GM12878 (cell line): ENCODE measurements at regions not wholly inside any gene's neighbourhood (a gene's known extent, or its start where the extent isn't known, plus 50 kb on each side); places are given as distances from the start of the nearest gene placed in this dataset.

Experiments
- ATAC-seq: fragments of 200-7000 bp; cut with Tn5 transposase; 3 replicates; pipeline ENCODE4 v1.9.1; 2020; ENCODE audit warnings: mild to moderate bottlenecking, moderate library complexity
- BruUV-seq: library from RNA; stranded (reverse); fragments of 400-500 nt; replicated peaks from 2 replicates; lab custom pipeline; 2021; lab: Mats Ljungman, UMichigan
- CTCF ChIA-PET: fragments of 300-600 bp; sonication (Branson Sonifier 250); formaldehyde crosslinking; extraction: SDS; loops from one replicate; lab custom pipeline; 2021; ENCODE audit warnings: inconsistent platforms; lab: Yijun Ruan, JAX
- POLR2A ChIA-PET: fragments of 350-600 bp; formaldehyde crosslinking; extraction: SDS; loops from one replicate; lab custom pipeline; 2021; ENCODE audit warnings: inconsistent platforms; lab: Charles Lee
- RAD21 ChIA-PET: fragments of 300-600 bp; sonication (Branson Sonifier 250); formaldehyde crosslinking; loops from one replicate; lab custom pipeline; 2023; ENCODE audit warnings: antibody characterized with exemption; ENCODE audit not compliant: unreplicated experiment; lab: Charles Lee
- SMC1A ChIA-PET: fragments of 300-600 bp; sonication (Branson Sonifier 250); formaldehyde crosslinking; loops from one replicate; lab custom pipeline; 2023; ENCODE audit not compliant: unreplicated experiment, uncharacterized antibody; lab: Charles Lee
- DNase-seq: peaks from one replicate; pipeline ENCODE4 v3.0.0-alpha.2; 2011; ENCODE audit warnings: low read depth, low spot score
- FAIRE-seq: peaks from 3 replicates; lab custom pipeline; 2011; peaks lifted over from hg19 to GRCh38; lab: Jason Lieb, UNC
- H2AFZ ChIP-seq: 2 replicates; pipeline ENCODE4 v1.6.0; 2011; ENCODE audit warnings: low read depth, low read length, control low read depth; ENCODE audit not compliant: control insufficient read depth
- H3K27ac ChIP-seq: 2 replicates; pipeline ENCODE4 v1.5.1; 2011; ENCODE audit warnings: control low read depth; ENCODE audit not compliant: control insufficient read depth, insufficient read depth
- H3K27me3 ChIP-seq, 2 experiments: replicated peaks in 1 of 2; 2 replicates each; pipeline versions ENCODE4 v1.6.0 to v1.6.1; 2011; ENCODE audit warnings: low read length in 1 of 2; ENCODE audit not compliant: control insufficient read depth in 2 of 2, insufficient read depth in 2 of 2
- H3K36me3 ChIP-seq, 2 experiments: 2 replicates each; pipeline ENCODE4 v1.5.1; 2011; ENCODE audit warnings: low read length in 1 of 2; ENCODE audit not compliant: control insufficient read depth in 2 of 2, insufficient read depth in 2 of 2
- H3K4me1 ChIP-seq: 2 replicates; pipeline ENCODE4 v1.6.1; 2011; ENCODE audit warnings: mild to moderate bottlenecking, low read length, moderate library complexity, mixed read lengths; ENCODE audit not compliant: control insufficient read depth, insufficient read depth
- H3K4me2 ChIP-seq: 2 replicates; pipeline ENCODE4 v1.6.0; 2011; ENCODE audit warnings: control low read depth; ENCODE audit not compliant: control insufficient read depth, insufficient read depth
- H3K4me3 ChIP-seq: fragments of 200-600 bp; sonication (generic); 2 replicates; pipeline ENCODE4 v1.5.1; 2016
- H3K79me2 ChIP-seq: 2 replicates; pipeline ENCODE4 v1.6.0; 2011; ENCODE audit warnings: low read length; ENCODE audit not compliant: control insufficient read depth, insufficient read depth
- H3K9ac ChIP-seq: 2 replicates; pipeline ENCODE4 v1.8.0; 2011; ENCODE audit warnings: low read length, control low read depth, mixed read lengths; ENCODE audit not compliant: control insufficient read depth, insufficient read depth
- H3K9me3 ChIP-seq: replicated peaks from 3 replicates; pipeline ENCODE4 v1.5.1; 2011; ENCODE audit warnings: mild to moderate bottlenecking, low read length; ENCODE audit not compliant: control insufficient read depth, insufficient read depth
- H4K20me1 ChIP-seq: 2 replicates; pipeline ENCODE4 v1.6.0; 2011; ENCODE audit not compliant: control insufficient read depth, insufficient read depth
- EED ChIP-seq: sonication (generic); IDR thresholded peaks from 2 replicates; pipeline ENCODE4 v1.6.1; 2016; ENCODE audit warnings: antibody characterized with exemption, low read depth
- ELK1 ChIP-seq: IDR thresholded peaks from 2 replicates; pipeline ENCODE4 v1.6.1; 2012; ENCODE audit warnings: low read depth, low read length, improper control_type of control experiment
- HDAC2 ChIP-seq: fragments of 200-600 bp; sonication (generic); IDR thresholded peaks from 2 replicates; pipeline ENCODE4 v1.6.1; 2017
- IRF4 ChIP-seq: IDR thresholded peaks from 2 replicates; pipeline ENCODE4 v1.6.1; 2011; ENCODE audit warnings: low read depth, low read length
- JUND ChIP-seq: IDR thresholded peaks from 2 replicates; pipeline ENCODE4 v1.6.1; 2012; ENCODE audit warnings: low read depth, mild to moderate bottlenecking, low read length, improper control_type of control experiment, moderate library complexity
- KDM1A ChIP-seq: fragments of 200-600 bp; sonication (generic); IDR thresholded peaks from 2 replicates; pipeline ENCODE4 v1.6.1; 2016; ENCODE audit warnings: borderline replicate concordance
- NRF1 ChIP-seq: conservative IDR thresholded peaks from 2 replicates; pipeline ENCODE4 v1.6.1; 2011; ENCODE audit warnings: mild to moderate bottlenecking, low read depth, low read length, improper control_type of control experiment
- POLR2AphosphoS5 ChIP-seq: IDR thresholded peaks from 2 replicates; pipeline ENCODE4 v1.6.1; 2011; ENCODE audit warnings: mild to moderate bottlenecking, low read length, inconsistent platforms
- SMARCA5 ChIP-seq: fragments of 450-650 bp; IDR thresholded peaks from 2 replicates; pipeline ENCODE4 v1.6.1; 2017; ENCODE audit warnings: mild to moderate bottlenecking
- SRF ChIP-seq, 2 experiments: IDR thresholded peaks; 2 replicates each; pipeline ENCODE4 v1.6.1; 2011; ENCODE audit warnings: low read depth in 2 of 2, low read length in 2 of 2, mild to moderate bottlenecking in 1 of 2, moderate library complexity in 1 of 2
- WGBS: methylation state at CpG from one replicate; pipeline ENCODE4 v1.1.6; 2016; ENCODE audit warnings: low lambda C conversion rate; ENCODE audit not compliant: insufficient replicate concordance, insufficient coverage; ENCODE audit errors: missing lambda C conversion rate; 5-methylcytosine and 5-hydroxymethylcytosine counted together
- in situ Hi-C: fragments of 300-500 bp; cut with MboI; formaldehyde crosslinking; loops from 9 replicates; pipeline ENCODE4 v1.14.3; 2018; ENCODE audit warnings: mixed read lengths
- intact Hi-C: fragments of 100-400 bp; cut with micrococcal nuclease; formaldehyde crosslinking; loops from one replicate; pipeline ENCODE4 v1.14.2; 2022; ENCODE audit not compliant: unreplicated experiment
- TF ChIP-seq, protein P1 (sequence below): fragments of 450-650 bp; IDR thresholded peaks from 2 replicates; pipeline ENCODE4 v1.6.1; 2017; ENCODE audit warnings: mild to moderate bottlenecking, moderate library complexity

- TF ChIP-seq SMARCA5, result no peak
Observed at GRCh38 chr11:116473206-116473769, 299.5 kb downstream of the BUD13 start (continued).

- peaks cover 1 to 3% of the 10 kb centered on the region in 2 experiments; a peak in 2 of 4 replicates for H3K27me3 ChIP-seq
- no peaks in the 10 kb centered on the region for H3K36me3 ChIP-seq
- intact Hi-C loops (no loop called here), in situ Hi-C loops (no loop called here)
- H2AFZ ChIP-seq, result no peak overlapping the region
- BruUV-seq, result no TSS peak
- ATAC-seq (no peak), FAIRE-seq (no peak), DNase-seq (no peak)
- no peak overlapping the region for H3K9ac ChIP-seq
- ChIA-PET POLR2A (no interaction called here), RAD21 (no interaction called here), CTCF (no interaction called here), SMC1A (interaction anchor here (0.6 kb wide), 1 partner anchor 1020 kb away, joined by 3 read pairs; no protein-coding TSS in a partner anchor)
- no peaks in the 10 kb centered on the region for H3K79me2 ChIP-seq
- no peaks in the 10 kb centered on the region for H3K9me3 ChIP-seq
- H3K27ac ChIP-seq, result no peak overlapping the region
- H3K4me3 ChIP-seq, result no peak overlapping the region
- TF ChIP-seq SRF (IDR thresholded peaks at IDR 0.05; ENCODE audit: low read depth in 2 of 2, low read length in 2 of 2) (no peak), JUND (no peak), EED (no peak)
- no peaks in the 10 kb centered on the region for H3K4me1 ChIP-seq
- no peak overlapping the region for H3K4me2 ChIP-seq
- WGBS, result 0% methylated on average over 1 of the region's 1 CpG
- H4K20me1 ChIP-seq, result no peaks in the 10 kb centered on the region
Observed at GRCh38 chr11:116472651-116473050, 300.1 kb downstream of the BUD13 start.

DNA sequence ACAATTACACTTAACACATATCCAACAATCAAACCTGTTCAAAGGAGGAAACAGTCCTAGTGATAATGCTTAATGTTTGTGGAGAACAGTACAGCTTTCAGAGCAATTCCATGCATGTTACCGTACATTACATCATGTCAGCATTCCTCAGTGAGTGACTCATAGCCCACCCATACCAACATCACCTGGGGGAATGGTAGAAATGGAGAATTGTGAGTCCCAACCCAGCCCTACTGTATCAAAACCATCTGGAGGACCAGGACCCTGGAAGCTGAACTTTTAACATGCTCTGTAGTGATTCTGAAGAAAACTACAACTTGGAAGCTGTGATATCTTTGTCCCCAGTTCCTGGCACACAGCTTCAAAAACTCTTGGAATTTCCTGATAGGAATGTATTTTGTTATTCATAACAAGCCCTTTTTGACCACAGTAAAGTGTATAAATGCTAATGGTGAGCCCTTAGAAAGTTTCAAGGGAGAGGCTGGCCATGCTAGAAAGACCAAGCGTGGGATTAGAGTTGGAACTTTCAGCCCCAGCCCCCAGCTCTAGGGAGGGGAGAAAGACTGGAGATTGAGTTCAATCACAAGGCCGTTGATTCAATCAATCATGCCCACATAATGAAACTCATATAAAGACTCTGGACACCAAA lies 301.1 kb downstream of the BUD13 start:
- no peak for FAIRE-seq
- 0% methylated on average over 3 of the region's 3 CpGs for WGBS
- SMC1A ChIA-PET, result interaction anchor here (0.6 kb wide), 1 partner anchor 1019 kb away, joined by 3 read pairs; no protein-coding TSS in a partner anchor
- H3K36me3 ChIP-seq, result no peaks in the 10 kb centered on the region
- POLR2A ChIA-PET, result no interaction called here
- no peaks in the 10 kb centered on the region for H4K20me1 ChIP-seq
- no TSS peak for BruUV-seq
- intact Hi-C loops (no loop called here), in situ Hi-C loops (no loop called here)
- no peaks in the 10 kb centered on the region for H3K9me3 ChIP-seq
- CTCF ChIA-PET, result no interaction called here
- H3K79me2 ChIP-seq, result no peaks in the 10 kb centered on the region
- no peak overlapping the region for H3K27ac ChIP-seq
- H3K9ac ChIP-seq, result no peak overlapping the region
- no peak for ATAC-seq
- H3K4me3 ChIP-seq, result no peak overlapping the region
- H3K4me2 ChIP-seq, result no peak overlapping the region
- DNase-seq, result no peak
- H3K27me3 ChIP-seq, result peaks cover 1 to 3% of the 10 kb centered on the region in 2 experiments; a peak in 2 of 4 replicates
- no peaks in the 10 kb centered on the region for H3K4me1 ChIP-seq
- no peak overlapping the region for H2AFZ ChIP-seq
- RAD21 ChIA-PET, result no interaction called here
- no peak for TF ChIP-seq NRF1
- no peak for TF ChIP-seq KDM1A
- TF ChIP-seq, protein P1, sequence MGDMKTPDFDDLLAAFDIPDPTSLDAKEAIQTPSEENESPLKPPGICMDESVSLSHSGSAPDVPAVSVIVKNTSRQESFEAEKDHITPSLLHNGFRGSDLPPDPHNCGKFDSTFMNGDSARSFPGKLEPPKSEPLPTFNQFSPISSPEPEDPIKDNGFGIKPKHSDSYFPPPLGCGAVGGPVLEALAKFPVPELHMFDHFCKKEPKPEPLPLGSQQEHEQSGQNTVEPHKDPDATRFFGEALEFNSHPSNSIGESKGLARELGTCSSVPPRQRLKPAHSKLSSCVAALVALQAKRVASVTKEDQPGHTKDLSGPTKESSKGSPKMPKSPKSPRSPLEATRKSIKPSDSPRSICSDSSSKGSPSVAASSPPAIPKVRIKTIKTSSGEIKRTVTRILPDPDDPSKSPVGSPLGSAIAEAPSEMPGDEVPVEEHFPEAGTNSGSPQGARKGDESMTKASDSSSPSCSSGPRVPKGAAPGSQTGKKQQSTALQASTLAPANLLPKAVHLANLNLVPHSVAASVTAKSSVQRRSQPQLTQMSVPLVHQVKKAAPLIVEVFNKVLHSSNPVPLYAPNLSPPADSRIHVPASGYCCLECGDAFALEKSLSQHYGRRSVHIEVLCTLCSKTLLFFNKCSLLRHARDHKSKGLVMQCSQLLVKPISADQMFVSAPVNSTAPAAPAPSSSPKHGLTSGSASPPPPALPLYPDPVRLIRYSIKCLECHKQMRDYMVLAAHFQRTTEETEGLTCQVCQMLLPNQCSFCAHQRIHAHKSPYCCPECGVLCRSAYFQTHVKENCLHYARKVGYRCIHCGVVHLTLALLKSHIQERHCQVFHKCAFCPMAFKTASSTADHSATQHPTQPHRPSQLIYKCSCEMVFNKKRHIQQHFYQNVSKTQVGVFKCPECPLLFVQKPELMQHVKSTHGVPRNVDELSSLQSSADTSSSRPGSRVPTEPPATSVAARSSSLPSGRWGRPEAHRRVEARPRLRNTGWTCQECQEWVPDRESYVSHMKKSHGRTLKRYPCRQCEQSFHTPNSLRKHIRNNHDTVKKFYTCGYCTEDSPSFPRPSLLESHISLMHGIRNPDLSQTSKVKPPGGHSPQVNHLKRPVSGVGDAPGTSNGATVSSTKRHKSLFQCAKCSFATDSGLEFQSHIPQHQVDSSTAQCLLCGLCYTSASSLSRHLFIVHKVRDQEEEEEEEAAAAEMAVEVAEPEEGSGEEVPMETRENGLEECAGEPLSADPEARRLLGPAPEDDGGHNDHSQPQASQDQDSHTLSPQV, result no peak
- TF ChIP-seq POLR2AphosphoS5, result no peak
- no peak for TF ChIP-seq IRF4
- no peak for TF ChIP-seq HDAC2
- no peak for TF ChIP-seq ELK1
